Activated CD4-positive, alpha-beta T cell treated with anti-CD3 and anti-CD28 coated beads, Interleukin-2, amount 10 ng/mL, durations not matched to agents 24 days and 14 days (primary cell): ENCODE measurements at regions not wholly inside any gene's neighbourhood (a gene's known extent, or its start where the extent isn't known, plus 50 kb on each side); places are given as distances from the start of the nearest gene placed in this dataset.
"Not testable (repeated sequence)": the region's sequence is repeated elsewhere in the genome, so short reads cannot be mapped to it uniquely, and the experiment has no call there.

Experiments used
- DNase-seq: peaks from one replicate; pipeline ENCODE4 v3.0.0; 2022
- H3K27ac Mint-ChIP-seq: one replicate; pipeline ENCODE4 v1.8.0; 2022; ENCODE audit warnings: mild to moderate bottlenecking, mixed read lengths
- H3K27me3 Mint-ChIP-seq: one replicate; pipeline ENCODE4 v1.8.0; 2022; ENCODE audit warnings: mixed read lengths
- H3K36me3 Mint-ChIP-seq: one replicate; pipeline ENCODE4 v1.8.0; 2022; ENCODE audit warnings: low read depth, mild to moderate bottlenecking, mixed read lengths
- H3K4me1 Mint-ChIP-seq: one replicate; pipeline ENCODE4 v1.8.0; 2021; ENCODE audit warnings: mixed read lengths
- H3K4me3 Mint-ChIP-seq: one replicate; pipeline ENCODE4 v1.8.0; 2022; ENCODE audit warnings: mild to moderate bottlenecking, moderate library complexity, mixed read lengths
- H3K9me3 Mint-ChIP-seq: one replicate; pipeline ENCODE4 v1.8.0; 2021; ENCODE audit warnings: mixed read lengths
- intact Hi-C: fragments of 100-400 bp; cut with micrococcal nuclease; formaldehyde crosslinking; loops from one replicate; pipeline ENCODE4 v1.15.1; 2023

DNA sequence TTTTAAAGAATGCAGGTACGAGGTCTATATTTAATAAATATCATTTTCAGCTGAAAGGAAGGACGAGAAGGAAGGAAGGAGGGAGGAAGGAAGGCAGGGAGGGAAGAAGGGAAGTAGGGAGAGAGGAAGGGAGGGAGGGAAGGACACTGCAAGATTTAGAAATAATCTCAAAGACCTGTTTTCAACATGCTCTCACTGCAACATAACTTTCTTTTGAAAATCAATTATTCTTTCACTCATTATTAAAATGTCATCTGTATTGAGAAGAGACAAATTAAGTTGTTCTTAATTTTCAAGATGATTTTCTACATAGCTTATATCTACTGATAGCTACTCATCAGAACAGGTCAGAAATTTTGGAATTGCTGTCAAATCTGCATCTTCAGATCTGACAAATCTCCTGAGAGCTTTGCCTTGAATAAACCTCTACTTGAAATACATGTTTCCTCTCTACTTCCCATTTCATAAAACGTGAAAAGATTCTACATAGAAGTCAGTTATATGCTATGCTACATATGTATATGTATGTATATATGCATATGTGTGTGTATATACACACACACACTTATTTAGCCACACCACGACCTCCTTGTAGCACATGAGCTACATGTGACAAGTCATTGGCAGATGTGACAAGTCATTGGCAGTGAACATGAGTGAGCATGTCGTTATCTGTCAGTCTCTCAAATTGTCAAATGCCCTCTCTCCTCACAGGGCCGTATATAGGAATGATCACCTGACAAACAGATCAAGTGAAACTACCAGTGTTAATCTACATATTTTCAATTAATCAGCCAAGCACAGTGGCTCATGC, 241.6 kb downstream of the LY86 start:
- Mint-ChIP-seq H3K36me3 (no peaks in the 10 kb centered on the region), H3K4me1 (peaks cover 6% of the 10 kb centered on the region), H3K4me3 (no peak overlapping the region), H3K27ac (no peak overlapping the region), H3K27me3 (peaks cover 47% of the 10 kb centered on the region), H3K9me3 (no peaks in the 10 kb centered on the region)
- intact Hi-C loops = no loop called here
- DNase-seq = no peak

- H3K9me3 Mint-ChIP-seq, H3K36me3 Mint-ChIP-seq, H3K27ac Mint-ChIP-seq, H3K4me3 Mint-ChIP-seq, intact Hi-C loops, H3K4me1 Mint-ChIP-seq, DNase-seq: not testable (repeated sequence)
- H3K27me3 Mint-ChIP-seq = peaks cover 46% of the 10 kb centered on the region
Observed at GRCh38 chr6:6830686-6831063, 242.2 kb downstream of the LY86 start.

GRCh38 chr6:6832439-6832838, 243.9 kb downstream of the LY86 start:
- intact Hi-C loops = no loop called here
- H3K27ac Mint-ChIP-seq = no peak overlapping the region

DNA sequence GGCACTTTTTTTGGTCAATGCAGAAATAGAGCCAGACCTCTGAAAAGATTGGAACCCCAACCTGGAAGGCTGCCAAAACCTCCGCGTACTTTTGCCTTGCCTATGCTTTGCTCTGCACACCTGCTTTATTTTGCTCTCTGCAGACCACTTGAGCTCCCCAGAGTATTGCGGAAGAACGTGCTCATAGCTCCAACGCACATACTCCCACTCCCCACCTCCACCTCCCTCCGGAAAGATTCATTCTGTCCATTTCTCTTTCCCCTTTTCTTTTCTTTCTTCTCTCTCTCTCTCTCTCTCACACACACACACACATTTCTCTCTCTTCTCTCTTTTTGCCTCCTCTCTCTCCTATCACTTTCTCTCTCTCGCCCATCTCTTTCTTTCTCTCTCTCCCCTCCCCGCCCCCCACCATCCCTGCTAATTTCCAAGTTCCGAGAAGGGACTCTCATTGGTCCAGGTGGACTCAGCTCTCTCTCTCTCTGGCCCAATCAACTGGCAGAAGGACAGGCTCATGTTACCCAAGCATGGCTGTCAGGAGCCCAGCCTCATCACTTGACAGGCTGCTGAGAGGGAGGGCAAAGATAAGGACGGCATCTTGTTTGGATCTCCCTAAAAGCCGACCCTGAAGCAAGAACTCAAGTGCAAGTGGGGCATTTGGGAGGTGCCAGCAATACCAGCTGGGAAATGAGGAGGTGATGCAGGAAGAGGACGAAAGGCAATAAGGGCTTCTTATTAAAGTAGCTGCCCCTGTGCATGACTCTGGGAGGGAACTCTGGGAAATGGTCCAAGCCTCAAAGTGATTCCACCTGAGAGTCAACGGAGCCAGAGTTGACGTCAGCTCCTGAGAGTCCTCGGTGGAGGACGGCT, 246.1 kb downstream of the LY86 start:
- intact Hi-C loops = no loop called here
- Mint-ChIP-seq H3K27me3 (peaks cover 68% of the 10 kb centered on the region), H3K36me3 (no peaks in the 10 kb centered on the region), H3K4me1 (no peaks in the 10 kb centered on the region), H3K27ac (no peak overlapping the region), H3K9me3 (no peaks in the 10 kb centered on the region), H3K4me3 (no peak overlapping the region)
- no peak for DNase-seq

More at GRCh38 chr6:6832439-6832838, 243.9 kb downstream of the LY86 start:
- Mint-ChIP-seq H3K27me3 (peaks cover 58% of the 10 kb centered on the region), H3K36me3 (no peaks in the 10 kb centered on the region), H3K4me1 (no peaks in the 10 kb centered on the region), H3K9me3 (no peaks in the 10 kb centered on the region), H3K4me3 (no peak overlapping the region)
- no peak for DNase-seq

DNA sequence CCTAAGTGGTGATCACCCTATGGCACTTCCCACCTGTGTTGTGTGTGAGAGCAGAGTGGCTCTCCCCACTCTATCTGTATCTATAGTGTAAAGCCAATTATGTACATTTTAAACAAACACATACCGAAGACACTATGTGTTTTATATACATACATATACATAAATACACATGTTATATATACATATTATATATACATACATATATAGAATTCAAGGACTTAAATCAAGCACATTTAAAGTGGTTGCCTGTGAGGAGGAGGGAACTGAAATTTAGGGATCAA, 246.6 kb downstream of the LY86 start:
- Mint-ChIP-seq H3K4me3 (no peak overlapping the region), H3K27ac (no peak overlapping the region), H3K36me3 (no peaks in the 10 kb centered on the region), H3K9me3 (no peaks in the 10 kb centered on the region), H3K27me3 (peaks cover 64% of the 10 kb centered on the region), H3K4me1 (no peaks in the 10 kb centered on the region)
- intact Hi-C loops = no loop called here
- DNase-seq = no peak

- Mint-ChIP-seq H3K4me3 (no peak overlapping the region), H3K9me3 (no peaks in the 10 kb centered on the region), H3K27ac (no peak overlapping the region), H3K27me3 (peaks cover 61% of the 10 kb centered on the region), H3K4me1 (no peaks in the 10 kb centered on the region), H3K36me3 (no peaks in the 10 kb centered on the region)
- intact Hi-C loops = no loop called here
- no peak for DNase-seq
Observed at GRCh38 chr6:6836609-6837406, 248.3 kb downstream of the LY86 start.

GRCh38 chr6:6837541-6838080, 249.1 kb downstream of the LY86 start:
- no peak for DNase-seq
- H3K36me3 Mint-ChIP-seq = no peaks in the 10 kb centered on the region
- H3K4me1 Mint-ChIP-seq = no peaks in the 10 kb centered on the region
- intact Hi-C loops = no loop called here
- no peaks in the 10 kb centered on the region for H3K9me3 Mint-ChIP-seq
- H3K4me3 Mint-ChIP-seq = no peak overlapping the region
- H3K27me3 Mint-ChIP-seq = peaks cover 65% of the 10 kb centered on the region
- H3K27ac Mint-ChIP-seq = no peak overlapping the region

DNA sequence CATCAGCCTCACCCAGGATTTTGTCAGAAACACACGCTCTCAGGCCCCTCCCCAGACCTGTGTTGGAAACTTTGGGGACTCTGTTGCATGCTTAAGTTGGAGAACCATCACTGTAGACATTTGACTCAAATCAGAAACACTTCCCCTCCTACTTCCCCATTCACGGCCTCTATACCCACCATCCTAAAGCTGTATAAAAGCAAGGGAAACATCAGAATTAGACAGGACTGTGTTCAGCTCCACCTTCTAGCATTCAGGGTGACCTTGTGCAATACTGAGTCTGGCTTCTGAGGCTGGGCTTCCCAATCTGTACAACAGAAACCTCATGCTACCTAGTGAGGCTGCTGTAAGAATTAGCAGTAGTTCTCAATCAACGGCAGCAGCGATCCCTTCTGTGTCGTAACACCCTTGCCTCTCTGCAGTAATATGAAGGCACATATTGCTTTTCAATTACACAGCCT, 252.3 kb downstream of the LY86 start:
- H3K4me3 Mint-ChIP-seq = no peak overlapping the region
- H3K9me3 Mint-ChIP-seq = peaks cover 4% of the 10 kb centered on the region
- H3K27ac Mint-ChIP-seq = no peak overlapping the region
- peaks cover 52% of the 10 kb centered on the region for H3K27me3 Mint-ChIP-seq
- DNase-seq = no peak
- no peaks in the 10 kb centered on the region for H3K36me3 Mint-ChIP-seq
- intact Hi-C loops = no loop called here
- H3K4me1 Mint-ChIP-seq = no peaks in the 10 kb centered on the region

DNA sequence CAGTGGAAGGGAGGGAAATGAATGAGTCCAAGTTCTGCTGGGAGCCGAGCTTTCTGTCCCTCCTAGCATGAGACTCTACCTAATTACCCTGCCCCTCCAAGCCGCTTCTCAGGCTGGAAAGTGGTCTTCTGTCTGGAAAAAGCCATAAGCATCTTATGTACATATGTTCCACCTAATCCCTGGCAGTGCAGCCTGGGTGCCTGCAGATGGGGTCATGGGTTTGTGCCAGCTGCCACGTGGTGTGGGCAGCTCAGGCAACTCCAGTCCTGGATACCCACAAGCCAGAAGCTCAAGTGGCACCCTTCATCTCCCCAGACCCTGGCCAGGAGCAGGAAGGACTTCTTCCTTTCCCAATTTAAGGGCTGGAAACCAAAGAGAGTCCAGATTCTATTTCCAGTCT, 253.1 kb downstream of the LY86 start:
- Mint-ChIP-seq H3K9me3 (peaks cover 9% of the 10 kb centered on the region), H3K4me1 (no peaks in the 10 kb centered on the region), H3K4me3 (no peak overlapping the region), H3K27ac (no peak overlapping the region), H3K27me3 (peaks cover 48% of the 10 kb centered on the region), H3K36me3 (no peaks in the 10 kb centered on the region)
- intact Hi-C loops = no loop called here
- DNase-seq = no peak

- H3K4me3 Mint-ChIP-seq = no peak overlapping the region
- no peaks in the 10 kb centered on the region for H3K4me1 Mint-ChIP-seq
- peaks cover 9% of the 10 kb centered on the region for H3K9me3 Mint-ChIP-seq
- intact Hi-C loops = no loop called here
- H3K27ac Mint-ChIP-seq = no peak overlapping the region
- H3K36me3 Mint-ChIP-seq = no peaks in the 10 kb centered on the region
- H3K27me3 Mint-ChIP-seq = peaks cover 44% of the 10 kb centered on the region
- no peak for DNase-seq
Observed at GRCh38 chr6:6842291-6842690, 253.8 kb downstream of the LY86 start.

DNA sequence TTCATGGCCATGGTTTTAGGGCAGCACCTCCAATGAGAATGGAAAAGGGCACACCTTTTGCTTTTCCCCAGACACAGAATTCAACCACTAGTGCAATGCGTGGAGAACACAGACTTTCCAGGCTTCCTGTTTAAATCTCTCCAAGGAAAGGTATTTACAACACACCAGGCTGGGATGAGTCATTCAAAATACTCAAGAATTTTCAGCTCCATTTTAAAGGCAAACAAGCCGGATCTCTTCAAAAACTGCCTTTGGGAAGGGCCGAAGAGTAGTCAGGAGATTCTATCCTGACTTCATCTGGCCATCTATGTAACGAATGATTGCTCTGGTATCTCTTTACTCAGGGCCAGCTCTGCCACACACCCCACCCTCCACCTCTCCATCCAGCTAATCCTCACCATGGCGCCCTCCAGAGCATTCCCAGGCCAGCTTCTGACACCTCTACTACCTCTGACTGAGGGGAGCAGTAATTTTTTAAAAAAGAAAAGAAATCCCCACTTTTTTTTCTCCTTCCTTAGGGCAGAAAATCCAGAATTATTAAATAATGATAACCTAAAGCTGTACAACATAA, 254.6 kb downstream of the LY86 start:
- no peak overlapping the region for H3K27ac Mint-ChIP-seq
- no peak overlapping the region for H3K4me3 Mint-ChIP-seq
- intact Hi-C loops = no loop called here
- H3K9me3 Mint-ChIP-seq = peaks cover 9% of the 10 kb centered on the region
- H3K27me3 Mint-ChIP-seq = peaks cover 40% of the 10 kb centered on the region
- H3K36me3 Mint-ChIP-seq = no peaks in the 10 kb centered on the region
- H3K4me1 Mint-ChIP-seq = no peaks in the 10 kb centered on the region
- no peak for DNase-seq

- H3K4me3 Mint-ChIP-seq = no peak overlapping the region
- H3K4me1 Mint-ChIP-seq = no peaks in the 10 kb centered on the region
- peaks cover 36% of the 10 kb centered on the region for H3K27me3 Mint-ChIP-seq
- intact Hi-C loops = no loop called here
- H3K36me3 Mint-ChIP-seq = no peaks in the 10 kb centered on the region
- no peak overlapping the region for H3K27ac Mint-ChIP-seq
- H3K9me3 Mint-ChIP-seq = peaks cover 9% of the 10 kb centered on the region
- DNase-seq = no peak
Observed at GRCh38 chr6:6843777-6844176, 255.3 kb downstream of the LY86 start.

DNA sequence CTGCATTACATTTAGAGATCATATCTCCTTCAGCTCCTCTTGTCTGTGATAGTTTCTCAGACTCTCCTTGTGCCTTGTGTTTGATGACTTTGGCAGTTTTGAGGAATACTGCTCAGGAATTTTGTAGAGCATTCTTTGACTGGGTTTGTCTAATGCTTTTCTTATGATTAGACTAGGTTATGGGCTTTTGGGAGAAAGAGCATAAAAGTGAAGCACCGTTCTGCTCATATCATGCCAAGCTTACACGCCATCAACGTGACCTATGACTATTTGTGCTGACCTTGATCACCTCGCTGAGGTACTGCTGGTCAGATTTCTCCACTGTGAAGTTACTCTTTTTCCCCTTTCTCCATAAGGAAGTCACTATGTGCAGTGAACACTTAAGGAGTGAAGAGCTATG, 256.0 kb downstream of the LY86 start:
- peaks cover 9% of the 10 kb centered on the region for H3K9me3 Mint-ChIP-seq
- no peak overlapping the region for H3K27ac Mint-ChIP-seq
- H3K36me3 Mint-ChIP-seq = no peaks in the 10 kb centered on the region
- intact Hi-C loops = no loop called here
- no peaks in the 10 kb centered on the region for H3K4me1 Mint-ChIP-seq
- H3K4me3 Mint-ChIP-seq = no peak overlapping the region
- peaks cover 30% of the 10 kb centered on the region for H3K27me3 Mint-ChIP-seq
- DNase-seq = no peak
